Non-pigmented ciliary epithelial cell (primary cell): ENCODE measurements at regions not wholly inside any gene's neighbourhood (a gene's known extent, or its start where the extent isn't known, plus 50 kb on each side); places are given as distances from the start of the nearest gene placed in this dataset.
A peak's percentile ranks its signal among the peaks of the same experiment; 100 is the strongest.
"Not testable (repeated sequence)": the region's sequence is repeated elsewhere in the genome, so short reads cannot be mapped to it uniquely, and the experiment has no call there.

Experiments
- DNase-seq: peaks from one replicate; pipeline ENCODE4 v3.0.0-alpha.2; 2010; ENCODE audit warnings: low read depth

GRCh38 chr13:73842626-73843025 is 291.6 kb downstream of the KLF12 start:
- DNase-seq = no peak

GRCh38 chr13:73842184-73842583 is 292.0 kb downstream of the KLF12 start:
- DNase-seq = no peak

- DNase-seq = no peak
Observed at GRCh38 chr13:73837147-73837546, 297.1 kb downstream of the KLF12 start.

GRCh38 chr13:73835138-73835721 is 299.0 kb downstream of the KLF12 start:
- no peak for DNase-seq

- DNase-seq = no peak
Observed at GRCh38 chr13:73833325-73834070, 300.7 kb downstream of the KLF12 start.

- DNase-seq = no peak
Observed at GRCh38 chr13:73832825-73833224, 301.4 kb downstream of the KLF12 start.

- DNase-seq = no peak
Observed at GRCh38 chr13:73832128-73832588, 302.0 kb downstream of the KLF12 start.

- no peak for DNase-seq
Observed at GRCh38 chr13:73829416-73829815, 304.8 kb downstream of the KLF12 start.

GRCh38 chr13:73828811-73829210 is 305.4 kb downstream of the KLF12 start:
- no peak for DNase-seq

- no peak for DNase-seq
Observed at GRCh38 chr13:73827434-73827833, 306.8 kb downstream of the KLF12 start.

GRCh38 chr13:73825143-73825542 is 309.1 kb downstream of the KLF12 start:
- no peak for DNase-seq

GRCh38 chr13:73822668-73823592 is 311.3 kb downstream of the KLF12 start:
- no peak for DNase-seq

GRCh38 chr13:73820688-73821087 is 313.5 kb downstream of the KLF12 start:
- no peak for DNase-seq

GRCh38 chr13:73820285-73820684 is 313.9 kb downstream of the KLF12 start:
- no peak for DNase-seq

GRCh38 chr13:73819711-73820110 is 314.5 kb downstream of the KLF12 start:
- DNase-seq = no peak

- no peak for DNase-seq
Observed at GRCh38 chr13:73816702-73817101, 317.5 kb downstream of the KLF12 start.

GRCh38 chr13:73815796-73816195 is 318.4 kb downstream of the KLF12 start:
- no peak for DNase-seq

- DNase-seq = no peak
Observed at GRCh38 chr13:73810647-73811046, 323.6 kb downstream of the KLF12 start.

GRCh38 chr13:73809561-73809960 is 324.6 kb downstream of the KLF12 start:
- peak; percentile 28 for DNase-seq

- DNase-seq = no peak
Observed at GRCh38 chr13:73808318-73808717, 325.9 kb downstream of the KLF12 start.

- DNase-seq = not testable (repeated sequence)
Observed at GRCh38 chr13:73805326-73805958, 328.8 kb downstream of the KLF12 start.

GRCh38 chr13:73803997-73804396 is 330.2 kb downstream of the KLF12 start:
- peak; percentile 32 for DNase-seq
